Nucleus accumbens (tissue), 56 donors: ENCODE measurements at regions not wholly inside any gene's neighbourhood (a gene's known extent, or its start where the extent isn't known, plus 50 kb on each side); places are given as distances from the start of the nearest gene placed in this dataset.

Experiments used
- DNase-seq, 56 donors: peaks; one replicate each; lab custom pipeline; 2025; lab: John Stamatoyannopoulos, UW

DNA sequence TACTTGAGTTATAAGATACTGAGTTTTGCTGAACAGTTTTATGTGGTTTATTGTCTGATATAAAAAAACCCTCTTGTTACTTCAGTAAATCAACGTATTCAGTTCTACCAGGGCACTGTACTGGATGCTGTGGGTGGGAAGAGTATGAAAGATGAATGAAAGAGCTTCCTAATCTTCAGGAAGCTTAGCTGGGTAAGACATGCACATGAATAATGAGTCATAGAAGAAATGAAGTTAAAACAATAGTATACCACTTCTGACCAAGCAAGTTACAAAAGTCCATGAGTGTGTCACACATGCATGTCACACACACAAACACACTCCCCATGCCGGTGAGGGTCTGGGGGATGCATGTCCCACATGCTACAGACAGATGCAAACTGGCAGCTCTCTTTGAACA, 105.9 kb downstream of the SIPA1L2 start:
- DNase-seq, result no peak

DNA sequence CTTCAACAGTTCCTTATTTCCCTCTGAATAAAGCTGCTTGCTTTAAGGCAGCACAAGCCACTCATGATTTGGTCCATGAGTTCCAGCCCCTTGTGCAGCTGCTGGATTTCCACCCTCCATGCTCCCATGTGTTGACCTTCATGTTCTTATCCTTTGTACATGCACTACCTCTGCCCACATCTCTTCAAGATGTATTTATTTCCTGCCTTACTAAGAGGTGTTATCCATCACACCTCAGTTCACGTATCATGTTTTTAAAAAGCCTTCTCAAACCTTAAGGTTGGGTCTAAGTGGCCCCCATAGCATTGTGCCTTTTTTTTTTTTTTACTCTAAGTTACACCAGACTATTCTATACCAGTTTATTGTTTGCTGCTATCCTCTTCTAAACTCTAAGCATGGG, 107.7 kb downstream of the SIPA1L2 start:
- no peak for DNase-seq

GRCh38 chr1:232521660-232522059, 108.3 kb downstream of the SIPA1L2 start:
- DNase-seq, result no peak

- peak in 23 of 56 donors; percentile 3 to 61 (median 19) for DNase-seq
Measured at GRCh38 chr1:232519186-232519585, 110.7 kb downstream of the SIPA1L2 start.

- DNase-seq, result no peak
Measured at GRCh38 chr1:232518349-232518748, 111.6 kb downstream of the SIPA1L2 start.

GRCh38 chr1:232517204-232517603, 112.7 kb downstream of the SIPA1L2 start:
- DNase-seq, result no peak

DNA sequence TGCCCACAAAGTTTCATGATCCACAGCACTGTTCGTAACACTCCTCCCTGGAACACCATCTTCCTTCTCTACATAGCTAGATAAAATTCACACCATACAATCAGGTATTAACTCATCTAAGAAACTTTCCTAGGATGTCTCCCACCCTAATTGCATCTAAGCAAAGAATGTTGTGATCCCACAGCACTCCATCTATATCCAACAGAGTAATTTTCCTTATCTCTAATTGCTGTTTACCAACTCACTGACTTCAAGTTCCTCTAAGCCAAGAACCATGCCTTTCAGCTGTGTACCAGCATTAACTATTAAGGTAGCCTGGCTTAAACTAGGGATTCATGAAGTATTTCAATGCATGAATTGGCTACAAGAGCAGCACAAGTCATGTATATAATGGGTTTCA, 114.2 kb downstream of the SIPA1L2 start:
- no peak for DNase-seq

DNA sequence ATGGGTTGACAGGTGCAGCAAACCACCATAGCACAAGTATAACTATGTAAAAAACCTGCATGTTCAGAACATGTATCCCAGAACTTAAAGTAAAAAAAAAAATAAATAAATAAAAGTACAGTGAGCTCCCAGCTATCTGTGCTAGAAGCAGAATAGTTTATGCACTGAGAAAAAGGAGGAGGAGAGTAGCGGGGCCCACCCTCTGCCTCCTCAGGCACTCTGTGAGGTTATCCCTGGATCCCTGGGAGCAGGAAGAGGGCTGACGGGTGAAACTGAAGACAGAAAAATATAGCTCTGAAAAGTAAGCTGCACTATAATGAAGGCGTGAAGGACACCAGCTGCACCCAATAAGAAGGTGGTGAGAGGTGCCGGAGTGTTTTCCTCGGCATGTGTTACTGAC, 117.2 kb downstream of the SIPA1L2 start:
- no peak for DNase-seq

- no peak for DNase-seq
Measured at GRCh38 chr1:232511172-232511571, 118.8 kb downstream of the SIPA1L2 start.

DNA sequence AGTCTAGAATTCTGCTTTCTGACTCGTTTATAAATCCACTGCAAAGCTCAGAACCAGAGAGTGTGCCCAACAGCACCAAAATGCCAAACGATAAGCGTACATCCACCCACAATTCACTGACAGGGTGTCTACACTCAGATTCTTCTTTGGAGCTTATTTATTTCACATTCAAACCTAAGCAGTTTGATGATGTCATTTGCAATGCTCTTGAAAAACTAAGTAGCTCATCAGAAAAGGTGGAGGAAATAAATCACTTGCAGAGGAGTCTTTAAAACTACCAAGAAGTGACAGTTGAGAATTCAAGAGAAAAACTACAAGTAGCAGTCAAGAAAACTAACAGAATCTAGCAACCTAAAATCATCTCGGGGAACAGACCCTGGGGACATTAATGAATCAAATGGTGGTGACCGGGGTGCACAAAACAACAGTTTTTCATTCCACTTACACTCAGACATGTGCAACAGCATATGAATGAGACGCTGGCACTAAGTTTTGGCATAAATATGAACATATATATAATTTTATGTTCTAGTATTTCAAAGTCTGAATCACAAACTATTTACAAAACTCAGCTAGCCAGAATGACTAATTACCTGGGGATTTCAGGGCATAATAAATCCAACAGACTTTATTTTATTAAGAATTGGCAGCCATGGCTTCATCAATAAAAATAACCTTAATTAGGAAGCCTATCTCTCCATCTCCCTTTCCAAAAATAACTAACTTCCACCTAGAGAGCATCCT, 119.4 kb downstream of the SIPA1L2 start:
- DNase-seq, result no peak

GRCh38 chr1:232509570-232509969, 120.4 kb downstream of the SIPA1L2 start:
- peak in 2 of 56 donors; percentile 1 to 21 for DNase-seq

DNA sequence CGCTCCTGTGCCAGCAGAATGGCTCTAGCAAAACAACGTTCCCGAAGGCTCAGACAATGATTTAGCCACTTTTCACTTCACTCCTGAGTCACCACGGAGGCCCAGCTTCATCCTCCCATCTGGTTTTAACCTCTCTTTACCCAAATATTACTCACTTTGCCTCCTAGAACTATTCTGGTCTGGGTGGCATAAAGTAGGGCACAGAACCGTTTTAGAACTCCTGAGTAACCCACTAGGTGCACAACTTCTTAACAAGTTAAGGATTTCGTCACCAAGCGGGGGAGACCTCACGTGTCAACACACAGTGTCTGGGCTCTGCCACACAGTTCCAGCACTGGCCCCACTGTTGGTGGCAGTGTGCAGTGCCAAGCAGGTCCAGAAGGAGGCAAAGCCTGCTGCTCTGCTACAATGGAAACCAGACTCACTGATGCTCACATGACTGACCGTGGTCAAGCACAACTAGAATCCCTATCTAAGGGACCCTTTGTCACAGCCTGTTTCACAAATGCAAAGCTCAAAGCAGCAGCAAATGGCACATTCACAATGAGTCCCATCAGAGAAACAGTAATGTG, 121.7 kb downstream of the SIPA1L2 start:
- peak in 52 of 56 donors; percentile 7 to 83 (median 61) for DNase-seq

DNA sequence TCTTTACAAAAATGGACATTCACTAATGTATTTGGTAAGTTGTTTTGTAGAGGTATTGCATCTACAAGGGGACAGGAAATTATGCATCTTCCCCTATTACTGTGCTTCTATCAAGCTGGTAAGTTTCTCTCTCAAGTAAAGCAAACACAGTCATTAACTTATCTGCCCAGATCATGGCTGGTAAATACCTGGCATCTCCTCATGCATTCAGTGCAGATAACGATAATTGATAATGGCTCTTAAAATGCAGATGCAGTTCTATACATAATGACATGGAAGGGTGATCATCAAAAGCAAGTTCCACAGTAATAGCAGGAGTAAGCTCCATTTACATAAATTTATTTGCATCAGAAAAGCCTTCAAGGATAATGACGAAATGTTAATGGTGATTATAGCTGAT, 122.4 kb downstream of the SIPA1L2 start:
- DNase-seq, result no peak

DNA sequence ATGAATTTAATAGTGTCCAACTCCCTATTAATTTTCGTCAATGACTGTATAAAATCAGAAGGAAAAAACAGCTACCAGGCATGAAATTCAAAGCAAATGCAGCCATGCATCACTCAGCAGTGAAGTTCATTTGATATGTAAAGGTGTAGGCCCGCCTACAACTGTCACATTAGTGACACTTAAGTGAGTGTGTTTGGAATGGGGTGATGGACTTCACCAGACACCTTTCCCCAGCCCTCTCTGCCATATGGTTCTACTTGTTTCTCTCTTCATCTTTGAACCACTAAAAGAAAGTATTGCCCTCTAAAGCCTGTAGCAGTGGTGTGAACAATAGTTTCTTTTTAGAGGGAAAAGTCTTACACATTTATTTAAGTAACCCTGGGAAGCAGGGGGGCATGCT, 124.0 kb downstream of the SIPA1L2 start:
- DNase-seq, result no peak

- DNase-seq, result no peak
Measured at GRCh38 chr1:232504651-232505050, 125.3 kb downstream of the SIPA1L2 start.

GRCh38 chr1:232503497-232503896, 126.4 kb downstream of the SIPA1L2 start:
- no peak for DNase-seq

DNA sequence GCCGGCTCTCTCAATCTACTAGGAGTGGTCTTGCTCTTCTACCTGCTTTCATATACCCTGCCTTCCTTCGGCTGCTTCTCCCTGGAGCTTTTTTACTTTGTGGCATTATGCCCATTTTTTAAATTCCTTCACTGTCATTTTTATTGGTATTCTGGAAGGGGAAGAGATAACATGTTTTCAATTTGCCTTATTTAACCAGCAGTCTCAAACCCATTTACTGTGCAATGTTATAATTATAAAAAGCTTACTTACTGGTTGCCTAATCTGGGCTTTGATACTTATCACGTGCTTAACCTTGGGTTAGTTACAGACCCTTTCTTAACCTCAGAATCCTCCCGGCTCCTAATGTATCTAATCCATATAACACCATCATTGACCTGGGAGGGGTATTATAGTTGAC, 128.1 kb downstream of the SIPA1L2 start:
- DNase-seq, result no peak

DNA sequence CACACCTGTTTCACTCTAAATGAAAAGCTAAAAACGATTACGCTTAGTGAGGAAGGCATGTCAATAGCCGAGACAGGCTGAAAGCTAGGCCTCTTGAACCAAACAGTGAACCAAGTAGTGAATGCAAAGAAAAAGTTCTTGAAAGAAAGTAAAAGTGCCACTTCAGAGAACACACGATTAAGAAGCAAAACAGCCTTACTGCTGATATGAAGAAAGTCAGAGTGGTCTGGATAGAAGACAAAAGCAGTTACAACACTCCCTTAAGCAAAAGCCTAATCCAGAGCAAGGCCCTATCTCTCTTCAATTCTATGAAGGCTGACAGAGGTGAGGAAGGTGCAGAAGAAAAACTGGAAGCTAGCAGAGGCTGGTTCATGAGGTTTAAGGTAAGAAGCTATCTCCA, 130.7 kb downstream of the SIPA1L2 start:
- no peak for DNase-seq

GRCh38 chr1:232493869-232494268, 136.1 kb downstream of the SIPA1L2 start:
- DNase-seq, result no peak

DNA sequence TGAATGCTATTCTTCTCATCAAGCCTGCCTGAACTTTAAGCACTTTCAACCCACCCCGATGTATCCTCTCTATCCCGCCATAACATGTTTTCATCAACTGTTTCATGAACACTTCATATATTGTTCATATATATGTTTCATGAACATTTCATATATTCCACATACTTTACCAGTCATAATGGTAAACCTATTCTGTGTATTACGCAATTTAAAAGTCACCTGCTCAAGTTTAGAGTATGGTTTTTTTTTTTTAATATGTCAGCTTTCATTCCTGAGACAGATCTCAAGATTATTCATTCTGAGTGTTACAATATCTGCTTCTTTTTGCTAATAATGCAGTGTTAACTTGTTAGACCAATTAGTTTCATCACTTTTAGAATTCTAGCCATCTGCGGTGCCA, 140.7 kb downstream of the SIPA1L2 start:
- DNase-seq, result no peak

- DNase-seq, result no peak
Measured at GRCh38 chr1:232487236-232487635, 142.7 kb downstream of the SIPA1L2 start.

DNA sequence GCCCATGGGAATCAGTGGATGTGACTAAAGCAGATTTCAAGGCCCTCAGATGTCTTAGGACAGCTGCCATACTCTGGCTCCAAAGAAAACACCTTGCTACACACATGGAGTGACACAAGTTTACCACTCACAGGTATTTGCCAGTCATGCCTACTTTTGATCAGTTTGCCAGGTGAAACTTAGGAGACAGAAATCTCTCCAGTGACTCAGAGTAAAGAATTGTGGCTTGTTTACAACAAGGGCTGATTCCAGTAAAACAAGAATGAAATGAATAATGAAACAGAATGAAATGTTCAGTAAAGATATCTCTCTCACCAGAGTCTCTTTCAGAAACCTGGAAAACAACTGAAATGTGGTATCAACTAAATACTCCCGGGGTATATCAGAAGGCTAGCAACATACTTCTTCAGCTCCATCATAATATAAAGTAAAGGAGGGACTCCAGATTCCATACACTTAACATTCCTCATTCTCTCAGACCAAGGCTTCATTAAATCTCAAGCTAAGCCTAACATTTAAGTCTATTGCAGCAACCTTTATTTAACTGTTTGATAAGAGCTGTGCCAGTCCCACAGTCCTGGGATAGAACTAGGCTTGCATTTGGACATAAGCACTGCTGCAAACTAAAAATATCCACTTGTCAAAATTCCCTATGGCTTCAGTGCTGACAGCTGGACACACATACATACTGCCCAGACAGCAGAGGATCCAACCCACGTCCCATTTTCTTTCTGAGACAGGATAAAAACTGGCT, 143.3 kb downstream of the SIPA1L2 start:
- no peak for DNase-seq
